ENCODE measurements at regions not wholly inside any gene's neighbourhood (a gene's known extent, or its start where the extent isn't known, plus 50 kb on each side); places are given as distances from the start of the nearest gene placed in this dataset.

DNA sequence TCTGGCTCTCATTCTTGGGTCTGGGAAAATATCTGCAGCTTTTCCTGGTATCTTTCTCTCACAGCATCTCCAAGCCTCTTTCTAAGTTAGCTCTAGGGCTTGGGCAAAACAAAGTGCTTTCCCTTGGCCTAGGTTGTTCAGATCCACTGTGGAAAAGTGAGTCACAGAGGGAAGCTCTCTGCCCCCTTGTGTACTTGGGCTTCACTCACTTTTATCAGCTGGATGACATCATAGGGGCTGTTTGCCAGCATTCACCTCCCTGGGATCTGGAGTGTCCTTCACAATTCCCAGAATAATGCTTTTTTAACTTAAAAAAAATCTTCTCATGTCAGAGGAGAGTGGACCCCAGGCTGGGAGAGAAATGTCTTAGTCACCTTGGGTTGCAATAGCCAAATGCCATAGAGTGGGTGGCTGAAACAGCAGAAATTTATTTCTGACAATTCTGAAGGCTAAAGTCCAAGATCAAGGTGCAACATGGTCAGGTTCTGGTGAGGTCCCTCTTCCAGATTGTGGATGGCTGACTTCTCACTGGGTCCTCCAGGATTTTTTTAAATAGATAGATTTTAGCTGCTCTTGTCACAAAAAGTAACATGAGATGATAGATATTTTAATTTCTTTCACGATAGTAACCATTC lies 247.8 kb downstream of the SH2D1A start:
- H3K36me3 ChIP-seq (ENCODE audit: control insufficient read depth in 2 of 2, insufficient read depth in 2 of 2, low read length in 1 of 2): no peaks in the 10 kb centered on the region
- intact Hi-C loops (cut with micrococcal nuclease; ENCODE audit: unreplicated experiment): no loop called here
- no peaks in the 10 kb centered on the region for H3K9me3 ChIP-seq (replicated peaks; ENCODE audit: control insufficient read depth, insufficient read depth, low read length)
- no peak for FAIRE-seq
- ChIA-PET SMC1A (ENCODE audit: uncharacterized antibody, unreplicated experiment) (interaction anchor here (1.1 kb wide), 1 partner anchor 34 kb away, joined by 3 read pairs; no protein-coding TSS in a partner anchor), POLR2A (no interaction called here), RAD21 (ENCODE audit: unreplicated experiment) (no interaction called here), CTCF (no interaction called here)
- BruUV-seq (replicated peaks): no TSS peak
- no peak for ATAC-seq
- in situ Hi-C loops (cut with MboI): no loop called here
- DNase-seq (ENCODE audit: low read depth, low spot score): no peak
- H2AFZ ChIP-seq (ENCODE audit: control insufficient read depth, low read depth, low read length): no peak overlapping the region
- TF ChIP-seq MYC (IDR thresholded peaks at IDR 0.05; ENCODE audit: insufficient read depth, insufficient read length, insufficient replicate concordance, low read length, severe bottlenecking) (no peak), ZNF217 (IDR thresholded peaks at IDR 0.05) (no peak), SKIL (IDR thresholded peaks at IDR 0.05; ENCODE audit: low read depth, poor library complexity, severe bottlenecking) (no peak), JUNB (IDR thresholded peaks at IDR 0.05) (no peak), POLR2AphosphoS5 (IDR thresholded peaks at IDR 0.05; ENCODE audit: low read length) (no peak), TBL1XR1 (IDR thresholded peaks at IDR 0.05; ENCODE audit: low read depth, low read length) (no peak), NR2F1 (conservative IDR thresholded peaks at IDR 0.05) (no peak), PAX8 (IDR thresholded peaks at IDR 0.05) (no peak), RCOR1 (conservative IDR thresholded peaks at IDR 0.05; ENCODE audit: low read depth, low read length) (no peak), FOXM1 (IDR thresholded peaks at IDR 0.05; ENCODE audit: low read depth, low read length) (no peak), ZNF24 (IDR thresholded peaks at IDR 0.05) (no peak)
- H3K4me2 ChIP-seq (ENCODE audit: control insufficient read depth, insufficient read depth): no peak overlapping the region
- no peak overlapping the region for H3K4me3 ChIP-seq
- no peaks in the 10 kb centered on the region for H3K4me1 ChIP-seq (ENCODE audit: control insufficient read depth, insufficient read depth, low read length)
- H3K79me2 ChIP-seq (ENCODE audit: control insufficient read depth, insufficient read depth, low read length): no peaks in the 10 kb centered on the region
- no peaks in the 10 kb centered on the region for H4K20me1 ChIP-seq (ENCODE audit: control insufficient read depth, insufficient read depth)
- no peak overlapping the region for H3K9ac ChIP-seq (ENCODE audit: control insufficient read depth, insufficient read depth, low read length)
- H3K27ac ChIP-seq (ENCODE audit: control insufficient read depth, insufficient read depth): no peak overlapping the region
- no peaks in the 10 kb centered on the region for H3K27me3 ChIP-seq (replicated peaks in 1 of 2; ENCODE audit: control insufficient read depth in 2 of 2, insufficient read depth in 2 of 2, low read length in 1 of 2)
- WGBS (ENCODE audit: insufficient coverage, insufficient replicate concordance, low lambda C conversion rate, missing lambda C conversion rate): 24% methylated on average over 1 of the region's 1 CpG
